ENCODE measurements at regions not wholly inside any gene's neighbourhood (a gene's known extent, or its start where the extent isn't known, plus 50 kb on each side); places are given as distances from the start of the nearest gene placed in this dataset.
"Not testable (repeated sequence)": the region's sequence is repeated elsewhere in the genome, so short reads cannot be mapped to it uniquely, and the experiment has no call there.

DNA sequence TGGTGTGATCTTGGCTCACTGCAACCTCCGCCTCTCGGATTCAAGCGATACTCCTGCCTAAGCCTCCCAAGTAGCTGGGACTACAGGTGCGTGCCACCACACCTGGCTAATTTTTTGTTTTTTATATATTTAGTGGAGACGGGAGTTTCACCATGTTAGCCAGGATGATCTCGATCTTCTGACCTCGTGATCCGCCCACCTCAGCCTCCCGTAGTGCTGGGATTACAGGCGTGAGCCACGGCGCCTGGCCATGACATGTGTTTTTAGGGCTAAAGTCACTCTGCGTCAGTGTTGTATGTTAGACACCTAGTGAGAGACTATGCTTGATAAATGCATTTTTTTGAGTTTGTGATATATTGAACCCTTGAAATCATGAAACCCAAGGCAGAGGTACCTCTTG lies 674.6 kb upstream of the CTNND2 start:
- DNase-seq (ENCODE audit: low read depth, low spot score): not testable (repeated sequence)

- DNase-seq (ENCODE audit: low read depth, low spot score): not testable (repeated sequence)
These were observed 672.7 kb upstream of the CTNND2 start for GRCh38 chr5:12576953-12577352.

GRCh38 chr5:12574298-12575093 lies 670.2 kb upstream of the CTNND2 start:
- peak; percentile 79 for DNase-seq (ENCODE audit: low read depth, low spot score)

GRCh38 chr5:12573916-12574297 lies 669.7 kb upstream of the CTNND2 start:
- peak; percentile 4 for DNase-seq (ENCODE audit: low read depth, low spot score)

- no peak for DNase-seq (ENCODE audit: low read depth, low spot score)
These were observed 666.4 kb upstream of the CTNND2 start for GRCh38 chr5:12570688-12571087.

DNA sequence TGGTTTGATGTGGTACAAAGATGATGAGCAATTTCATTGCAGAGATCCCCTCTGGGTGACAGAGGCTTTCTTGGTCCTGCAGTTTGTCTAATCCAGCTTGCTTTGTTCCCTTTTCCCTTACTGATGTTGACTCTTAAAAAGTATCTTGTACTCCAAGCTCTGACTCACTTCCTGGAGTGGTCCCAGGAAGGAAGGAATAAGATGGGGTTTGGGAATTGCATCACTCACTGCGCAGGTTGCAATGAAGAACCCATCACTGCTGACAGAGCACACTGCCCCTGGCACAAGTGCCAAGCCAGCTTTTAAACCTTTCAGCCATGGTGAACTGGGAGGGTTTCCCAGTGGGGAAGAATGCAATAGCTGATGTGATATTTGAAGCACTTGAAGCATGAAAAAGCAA lies 662.2 kb upstream of the CTNND2 start:
- no peak for DNase-seq (ENCODE audit: low read depth, low spot score)

- no peak for DNase-seq (ENCODE audit: low read depth, low spot score)
These were observed 652.8 kb upstream of the CTNND2 start for GRCh38 chr5:12557012-12557411.

- DNase-seq (ENCODE audit: low read depth, low spot score): no peak
These were observed 621.9 kb upstream of the CTNND2 start for GRCh38 chr5:12526113-12526512.

DNA sequence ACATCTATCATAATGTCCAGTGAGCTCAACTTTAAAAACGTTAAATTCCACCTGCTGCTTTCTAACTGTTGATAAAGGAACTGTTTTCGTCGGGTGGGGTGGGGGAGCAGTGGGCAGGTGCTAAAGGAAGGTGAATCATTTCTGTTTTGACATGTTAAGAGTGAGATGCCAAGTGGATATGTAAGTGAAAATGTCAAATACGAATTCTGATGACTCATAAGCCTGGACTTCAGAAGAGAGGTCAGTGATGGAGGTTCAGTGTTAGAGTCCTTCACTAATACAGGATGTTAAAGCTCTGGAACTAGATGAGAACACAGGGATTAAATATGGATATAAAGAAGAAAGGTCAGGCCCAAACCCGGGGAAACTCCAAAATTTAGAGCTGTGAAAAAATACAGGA lies 617.9 kb upstream of the CTNND2 start:
- DNase-seq (ENCODE audit: low read depth, low spot score): no peak

GRCh38 chr5:12504983-12505382 lies 600.7 kb upstream of the CTNND2 start:
- DNase-seq (ENCODE audit: low read depth, low spot score): peak; percentile 4

DNA sequence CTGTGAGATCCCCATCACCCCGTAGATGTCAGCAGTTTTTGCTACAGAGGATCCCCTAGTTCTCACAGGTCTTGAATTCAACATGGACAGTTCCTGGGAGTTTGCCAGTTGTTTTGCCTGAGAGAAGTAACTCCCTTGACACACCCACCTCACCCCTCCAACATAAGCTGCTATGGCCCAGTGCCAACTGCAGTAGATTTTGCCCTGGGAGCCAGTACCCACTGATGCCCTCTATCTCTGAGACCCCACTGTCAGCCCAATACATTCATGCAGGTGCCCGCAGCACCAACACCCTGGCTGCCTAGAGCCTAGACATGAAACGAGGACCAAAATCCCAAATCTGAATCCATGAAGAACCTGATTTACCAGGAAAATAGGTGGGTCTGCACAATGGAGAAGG lies 583.9 kb upstream of the CTNND2 start:
- DNase-seq (ENCODE audit: low read depth, low spot score): no peak

DNA sequence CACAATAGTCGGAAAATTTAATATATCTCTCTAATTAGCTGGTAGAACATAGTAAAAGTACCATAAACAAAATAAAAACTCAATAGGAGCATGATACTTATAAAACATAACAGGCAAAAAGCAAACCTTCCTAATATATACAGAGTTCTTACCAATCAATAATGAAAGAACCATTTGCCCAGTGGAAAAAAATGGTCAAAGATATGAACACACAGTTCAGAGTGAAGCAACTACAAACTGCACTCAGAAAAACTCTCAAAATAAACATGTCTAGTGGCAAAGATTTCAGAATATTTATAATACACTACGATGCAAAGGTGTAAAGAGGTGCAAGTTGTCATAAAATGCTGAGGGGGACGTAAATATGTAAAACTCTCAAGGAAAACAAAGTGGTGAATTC lies 576.2 kb upstream of the CTNND2 start:
- DNase-seq (ENCODE audit: low read depth, low spot score): no peak

DNA sequence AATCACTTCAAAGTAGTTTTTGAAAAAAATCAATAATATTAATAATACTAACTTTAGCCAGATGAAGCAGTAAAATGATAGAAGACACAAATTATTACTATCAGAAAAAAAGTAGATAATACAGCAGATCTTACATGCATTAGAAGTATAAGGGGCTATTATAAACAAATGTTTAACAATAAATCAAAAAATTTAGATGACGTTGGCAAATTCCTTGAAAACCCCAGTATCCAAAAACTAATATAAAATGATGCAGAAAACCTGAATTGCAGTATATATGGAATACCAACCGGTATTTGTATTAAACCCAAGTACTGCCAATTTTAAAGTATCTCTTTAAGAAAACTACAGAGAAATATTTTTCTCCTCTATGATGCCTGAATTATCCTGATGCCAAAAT lies 573.3 kb upstream of the CTNND2 start:
- DNase-seq (ENCODE audit: low read depth, low spot score): no peak

GRCh38 chr5:12467799-12468198 lies 563.6 kb upstream of the CTNND2 start:
- no peak for DNase-seq (ENCODE audit: low read depth, low spot score)

- DNase-seq (ENCODE audit: low read depth, low spot score): no peak
These were observed 556.4 kb upstream of the CTNND2 start for GRCh38 chr5:12460493-12461261.

- no peak for DNase-seq (ENCODE audit: low read depth, low spot score)
These were observed 555.1 kb upstream of the CTNND2 start for GRCh38 chr5:12459326-12459725.

GRCh38 chr5:12419075-12419474 lies 514.8 kb upstream of the CTNND2 start:
- no peak for DNase-seq (ENCODE audit: low read depth, low spot score)

DNA sequence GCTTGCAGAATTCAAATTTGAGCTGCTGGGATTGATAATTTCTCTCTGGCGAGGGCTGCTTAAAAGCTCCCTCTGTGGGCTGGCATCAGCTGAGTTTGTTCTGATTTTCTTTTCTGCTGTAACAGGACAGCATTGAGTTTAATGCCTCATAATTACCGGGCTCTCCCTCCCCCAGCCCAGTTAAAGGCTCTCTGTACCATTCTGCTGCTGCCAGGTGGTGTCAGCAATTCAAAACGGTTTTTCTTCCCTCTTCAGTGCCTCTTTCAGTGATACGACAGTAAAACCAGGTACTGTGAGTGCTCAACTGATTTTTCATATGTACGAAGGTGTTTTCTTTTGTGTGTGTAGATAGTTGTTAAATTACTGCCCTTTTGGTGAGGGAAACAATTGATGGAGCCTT lies 509.3 kb upstream of the CTNND2 start:
- DNase-seq (ENCODE audit: low read depth, low spot score): peak; percentile 2

DNA sequence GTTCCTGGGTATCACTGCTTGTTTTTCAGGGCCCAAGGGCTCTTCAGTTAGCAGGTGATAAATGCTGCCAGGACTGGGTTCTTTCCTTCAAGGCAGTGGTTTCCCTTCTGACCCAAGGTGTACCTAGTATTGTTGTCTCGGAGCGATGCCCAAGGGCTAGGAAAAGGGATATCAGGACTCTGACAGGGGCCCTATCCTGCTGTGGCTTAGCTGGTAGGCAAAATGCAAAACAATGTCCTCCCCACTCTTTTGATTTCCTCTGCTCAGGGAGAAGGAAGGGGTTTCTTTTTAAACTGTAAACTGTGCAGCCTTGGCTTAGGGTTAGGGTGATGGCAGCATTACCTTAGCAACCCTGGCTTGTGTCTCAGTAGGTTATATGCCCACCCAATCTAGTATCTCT lies 508.8 kb upstream of the CTNND2 start:
- peak; percentile 27 for DNase-seq (ENCODE audit: low read depth, low spot score)

DNA sequence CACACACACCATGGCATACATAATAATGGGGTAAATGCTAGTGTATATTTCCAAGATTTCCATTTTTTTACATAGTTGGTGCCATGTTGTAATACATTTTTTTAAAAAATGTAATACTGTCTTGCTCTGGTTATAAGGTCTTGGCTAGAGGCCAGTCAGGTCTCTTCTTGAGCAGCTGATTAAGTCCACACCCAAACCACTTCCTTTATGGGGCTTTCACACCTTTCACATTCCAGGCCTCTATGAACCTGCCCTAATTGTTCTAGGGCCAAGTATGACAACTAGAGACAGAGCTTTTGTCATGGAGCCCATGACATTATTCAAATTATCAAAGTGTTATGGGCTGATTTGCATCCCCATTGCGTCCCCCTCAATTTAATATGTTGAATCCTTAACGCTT lies 495.6 kb upstream of the CTNND2 start:
- no peak for DNase-seq (ENCODE audit: low read depth, low spot score)

DNA sequence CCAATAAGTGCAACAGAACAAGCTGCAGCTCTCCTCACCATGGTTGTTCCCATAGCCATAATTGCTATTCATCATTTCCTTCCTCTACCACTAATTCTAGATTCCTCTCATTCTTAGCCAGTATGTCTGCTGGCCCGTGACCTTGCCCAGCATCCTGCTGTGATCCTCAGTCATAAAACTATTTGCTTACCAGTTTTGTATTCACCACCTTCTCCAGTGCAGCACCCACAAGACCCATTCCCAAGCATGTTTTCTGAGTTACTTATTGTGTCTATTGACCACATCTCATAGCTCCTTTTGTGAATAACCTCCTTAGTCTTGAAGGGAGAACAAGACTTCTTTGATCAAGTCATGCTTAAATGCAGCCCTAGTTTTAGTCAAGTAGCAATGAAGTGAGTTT lies 488.0 kb upstream of the CTNND2 start:
- DNase-seq (ENCODE audit: low read depth, low spot score): no peak

DNA sequence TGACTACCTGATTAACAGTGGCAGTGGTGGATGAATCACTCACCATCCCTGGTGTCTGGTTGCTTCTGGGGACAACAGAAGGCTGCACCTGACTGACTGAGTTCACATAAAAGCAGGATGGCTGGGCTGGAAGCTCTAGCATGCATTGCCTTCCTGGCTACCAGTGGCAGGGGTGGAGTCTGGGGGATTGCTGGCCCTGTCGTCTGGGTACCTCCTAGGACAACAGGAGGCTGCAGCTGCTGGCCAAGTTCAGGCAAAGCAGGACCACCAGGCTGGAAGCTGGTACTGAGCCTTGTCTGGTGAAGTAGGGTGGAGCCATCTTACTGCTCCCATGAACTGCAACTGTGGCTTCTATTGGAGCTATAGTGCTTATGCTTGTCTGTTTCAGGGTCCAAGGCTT lies 480.8 kb upstream of the CTNND2 start:
- no peak for DNase-seq (ENCODE audit: low read depth, low spot score)

DNA sequence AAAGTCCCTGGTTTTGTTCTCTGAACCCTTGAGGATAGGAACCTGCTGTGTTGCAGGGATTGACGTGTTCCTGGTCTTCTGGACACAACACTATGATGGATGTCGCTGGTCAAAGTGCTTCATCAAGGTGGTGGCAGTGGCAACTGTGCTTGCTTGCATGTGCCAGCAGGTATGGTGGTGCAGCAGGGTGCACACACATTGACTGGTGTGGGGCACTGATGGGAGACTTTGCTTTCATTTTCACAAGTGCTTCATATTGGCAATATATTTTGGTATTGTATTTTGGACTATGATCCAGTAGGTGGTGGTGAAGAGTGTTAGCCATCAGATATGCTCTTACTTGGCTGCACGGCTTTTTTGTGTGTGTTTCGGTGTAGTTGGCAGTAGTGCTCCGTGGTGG lies 479.8 kb upstream of the CTNND2 start:
- DNase-seq (ENCODE audit: low read depth, low spot score): no peak
